ENCODE measurements at regions not wholly inside any gene's neighbourhood (a gene's known extent, or its start where the extent isn't known, plus 50 kb on each side); places are given as distances from the start of the nearest gene placed in this dataset.
A peak's percentile ranks its signal among the peaks of the same experiment; 100 is the strongest.

GRCh38 chr9:117815315-117815714, 111.1 kb downstream of the TLR4 start:
- ATAC-seq, result peak; percentile 90
- H3K4me3 ChIP-seq, result no peak overlapping the region
- POLR2A ChIA-PET, result no interaction called here
- H2AFZ ChIP-seq (ENCODE audit: control insufficient read depth, low read depth, low read length), result no peak overlapping the region
- in situ Hi-C loops (cut with MboI) (no loop called here), intact Hi-C loops (cut with micrococcal nuclease; ENCODE audit: unreplicated experiment) (no loop called here)
- TF ChIP-seq BHLHE40 (IDR thresholded peaks at IDR 0.05; ENCODE audit: borderline replicate concordance in 1 of 2, low read depth in 2 of 2, low read length in 1 of 2) (no peak), SRF (IDR thresholded peaks at IDR 0.05; ENCODE audit: low read depth in 2 of 2, low read length in 2 of 2) (no peak), RELA (IDR thresholded peaks at IDR 0.05; ENCODE audit: borderline replicate concordance, partially characterized antibody) (no peak), MYB (IDR thresholded peaks at IDR 0.05; ENCODE audit: borderline replicate concordance, low read depth, low read length) (no peak), MTA3 (IDR thresholded peaks at IDR 0.05; ENCODE audit: borderline replicate concordance, low read length) (no peak), RFX5 (IDR thresholded peaks at IDR 0.05; ENCODE audit: low read depth, low read length) (no peak), NBN (IDR thresholded peaks at IDR 0.05) (no peak), NRF1 (conservative IDR thresholded peaks at IDR 0.05; ENCODE audit: low read depth, low read length) (no peak), EZH2 (IDR thresholded peaks at IDR 0.05; ENCODE audit: borderline replicate concordance, control insufficient read depth, low read depth, low read length) (no peak), ETV6 (conservative IDR thresholded peaks at IDR 0.05 in 1 of 2, IDR thresholded peaks at IDR 0.05 in 1 of 2; ENCODE audit: borderline replicate concordance in 1 of 2, low read depth in 1 of 2) (no peak), TCF3 (IDR thresholded peaks at IDR 0.05; ENCODE audit: borderline replicate concordance, insufficient read depth, low read depth, low read length) (no peak), RAD21 (IDR thresholded peaks at IDR 0.05; ENCODE audit: insufficient read depth, low read depth, low read length) (no peak), ZBED1 (IDR thresholded peaks at IDR 0.05; ENCODE audit: borderline replicate concordance) (no peak), EP300 (IDR thresholded peaks at IDR 0.05; ENCODE audit: borderline replicate concordance in 1 of 2, control insufficient read depth in 1 of 2, low read depth in 2 of 2, low read length in 2 of 2) (no peak), POLR2A (IDR thresholded peaks at IDR 0.05; ENCODE audit: low read depth, low read length) (no peak)
- TF ChIP-seq, protein P1, sequence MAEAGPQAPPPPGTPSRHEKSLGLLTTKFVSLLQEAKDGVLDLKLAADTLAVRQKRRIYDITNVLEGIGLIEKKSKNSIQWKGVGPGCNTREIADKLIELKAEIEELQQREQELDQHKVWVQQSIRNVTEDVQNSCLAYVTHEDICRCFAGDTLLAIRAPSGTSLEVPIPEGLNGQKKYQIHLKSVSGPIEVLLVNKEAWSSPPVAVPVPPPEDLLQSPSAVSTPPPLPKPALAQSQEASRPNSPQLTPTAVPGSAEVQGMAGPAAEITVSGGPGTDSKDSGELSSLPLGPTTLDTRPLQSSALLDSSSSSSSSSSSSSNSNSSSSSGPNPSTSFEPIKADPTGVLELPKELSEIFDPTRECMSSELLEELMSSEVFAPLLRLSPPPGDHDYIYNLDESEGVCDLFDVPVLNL (IDR thresholded peaks at IDR 0.05; ENCODE audit: low read depth, low read length), result no peak
- TF ChIP-seq, protein P2, sequence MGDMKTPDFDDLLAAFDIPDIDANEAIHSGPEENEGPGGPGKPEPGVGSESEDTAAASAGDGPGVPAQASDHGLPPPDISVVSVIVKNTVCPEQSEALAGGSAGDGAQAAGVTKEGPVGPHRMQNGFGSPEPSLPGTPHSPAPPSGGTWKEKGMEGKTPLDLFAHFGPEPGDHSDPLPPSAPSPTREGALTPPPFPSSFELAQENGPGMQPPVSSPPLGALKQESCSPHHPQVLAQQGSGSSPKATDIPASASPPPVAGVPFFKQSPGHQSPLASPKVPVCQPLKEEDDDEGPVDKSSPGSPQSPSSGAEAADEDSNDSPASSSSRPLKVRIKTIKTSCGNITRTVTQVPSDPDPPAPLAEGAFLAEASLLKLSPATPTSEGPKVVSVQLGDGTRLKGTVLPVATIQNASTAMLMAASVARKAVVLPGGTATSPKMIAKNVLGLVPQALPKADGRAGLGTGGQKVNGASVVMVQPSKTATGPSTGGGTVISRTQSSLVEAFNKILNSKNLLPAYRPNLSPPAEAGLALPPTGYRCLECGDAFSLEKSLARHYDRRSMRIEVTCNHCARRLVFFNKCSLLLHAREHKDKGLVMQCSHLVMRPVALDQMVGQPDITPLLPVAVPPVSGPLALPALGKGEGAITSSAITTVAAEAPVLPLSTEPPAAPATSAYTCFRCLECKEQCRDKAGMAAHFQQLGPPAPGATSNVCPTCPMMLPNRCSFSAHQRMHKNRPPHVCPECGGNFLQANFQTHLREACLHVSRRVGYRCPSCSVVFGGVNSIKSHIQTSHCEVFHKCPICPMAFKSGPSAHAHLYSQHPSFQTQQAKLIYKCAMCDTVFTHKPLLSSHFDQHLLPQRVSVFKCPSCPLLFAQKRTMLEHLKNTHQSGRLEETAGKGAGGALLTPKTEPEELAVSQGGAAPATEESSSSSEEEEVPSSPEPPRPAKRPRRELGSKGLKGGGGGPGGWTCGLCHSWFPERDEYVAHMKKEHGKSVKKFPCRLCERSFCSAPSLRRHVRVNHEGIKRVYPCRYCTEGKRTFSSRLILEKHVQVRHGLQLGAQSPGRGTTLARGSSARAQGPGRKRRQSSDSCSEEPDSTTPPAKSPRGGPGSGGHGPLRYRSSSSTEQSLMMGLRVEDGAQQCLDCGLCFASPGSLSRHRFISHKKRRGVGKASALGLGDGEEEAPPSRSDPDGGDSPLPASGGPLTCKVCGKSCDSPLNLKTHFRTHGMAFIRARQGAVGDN (IDR thresholded peaks at IDR 0.05), result no peak
- TF ChIP-seq, protein P3, sequence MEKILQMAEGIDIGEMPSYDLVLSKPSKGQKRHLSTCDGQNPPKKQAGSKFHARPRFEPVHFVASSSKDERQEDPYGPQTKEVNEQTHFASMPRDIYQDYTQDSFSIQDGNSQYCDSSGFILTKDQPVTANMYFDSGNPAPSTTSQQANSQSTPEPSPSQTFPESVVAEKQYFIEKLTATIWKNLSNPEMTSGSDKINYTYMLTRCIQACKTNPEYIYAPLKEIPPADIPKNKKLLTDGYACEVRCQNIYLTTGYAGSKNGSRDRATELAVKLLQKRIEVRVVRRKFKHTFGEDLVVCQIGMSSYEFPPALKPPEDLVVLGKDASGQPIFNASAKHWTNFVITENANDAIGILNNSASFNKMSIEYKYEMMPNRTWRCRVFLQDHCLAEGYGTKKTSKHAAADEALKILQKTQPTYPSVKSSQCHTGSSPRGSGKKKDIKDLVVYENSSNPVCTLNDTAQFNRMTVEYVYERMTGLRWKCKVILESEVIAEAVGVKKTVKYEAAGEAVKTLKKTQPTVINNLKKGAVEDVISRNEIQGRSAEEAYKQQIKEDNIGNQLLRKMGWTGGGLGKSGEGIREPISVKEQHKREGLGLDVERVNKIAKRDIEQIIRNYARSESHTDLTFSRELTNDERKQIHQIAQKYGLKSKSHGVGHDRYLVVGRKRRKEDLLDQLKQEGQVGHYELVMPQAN (conservative IDR thresholded peaks at IDR 0.05), result no peak
- RAD21 ChIA-PET (ENCODE audit: unreplicated experiment), result no interaction called here
- WGBS (ENCODE audit: insufficient coverage, insufficient replicate concordance, low lambda C conversion rate, missing lambda C conversion rate), result 2% methylated on average over 5 of the region's 5 CpGs
- no peaks in the 10 kb centered on the region for H3K4me1 ChIP-seq (ENCODE audit: control insufficient read depth, insufficient read depth, low read length)
- no peaks in the 10 kb centered on the region for H3K36me3 ChIP-seq (ENCODE audit: control insufficient read depth in 2 of 2, insufficient read depth in 2 of 2, low read length in 1 of 2)
- H3K27ac ChIP-seq (ENCODE audit: control insufficient read depth, insufficient read depth), result no peak overlapping the region
- no peaks in the 10 kb centered on the region for H3K27me3 ChIP-seq (replicated peaks in 1 of 2; ENCODE audit: control insufficient read depth in 2 of 2, insufficient read depth in 2 of 2, low read length in 1 of 2)
- DNase-seq (ENCODE audit: low read depth, low spot score), result no peak
- CTCF ChIA-PET, result interaction anchor here (1.3 kb wide), 1 partner anchor 8 kb away, joined by 3 read pairs; no protein-coding TSS in a partner anchor
- no peak for FAIRE-seq
- H4K20me1 ChIP-seq (ENCODE audit: control insufficient read depth, insufficient read depth), result no peaks in the 10 kb centered on the region
- no TSS peak for BruUV-seq (replicated peaks)
- H3K9ac ChIP-seq (ENCODE audit: control insufficient read depth, insufficient read depth, low read length), result no peak overlapping the region
- H3K4me2 ChIP-seq (ENCODE audit: control insufficient read depth, insufficient read depth), result no peak overlapping the region
- no peaks in the 10 kb centered on the region for H3K9me3 ChIP-seq (replicated peaks; ENCODE audit: control insufficient read depth, insufficient read depth, low read length)
- SMC1A ChIA-PET (ENCODE audit: uncharacterized antibody, unreplicated experiment), result no interaction called here
- H3K79me2 ChIP-seq (ENCODE audit: control insufficient read depth, insufficient read depth, low read length), result no peaks in the 10 kb centered on the region

Measured in GM12878 (cell line).